NOMO-1 treated with DMSO at 0.1 percent for 48 hours (cell line): ENCODE measurements at regions not wholly inside any gene's neighbourhood (a gene's known extent, or its start where the extent isn't known, plus 50 kb on each side); places are given as distances from the start of the nearest gene placed in this dataset.
"Not testable (repeated sequence)": the region's sequence is repeated elsewhere in the genome, so short reads cannot be mapped to it uniquely, and the experiment has no call there.

ENCODE experiments used
- DNase-seq: peaks from one replicate; lab custom pipeline; 2025; ENCODE audit not compliant: unreplicated experiment; lab: John Stamatoyannopoulos, UW

DNA sequence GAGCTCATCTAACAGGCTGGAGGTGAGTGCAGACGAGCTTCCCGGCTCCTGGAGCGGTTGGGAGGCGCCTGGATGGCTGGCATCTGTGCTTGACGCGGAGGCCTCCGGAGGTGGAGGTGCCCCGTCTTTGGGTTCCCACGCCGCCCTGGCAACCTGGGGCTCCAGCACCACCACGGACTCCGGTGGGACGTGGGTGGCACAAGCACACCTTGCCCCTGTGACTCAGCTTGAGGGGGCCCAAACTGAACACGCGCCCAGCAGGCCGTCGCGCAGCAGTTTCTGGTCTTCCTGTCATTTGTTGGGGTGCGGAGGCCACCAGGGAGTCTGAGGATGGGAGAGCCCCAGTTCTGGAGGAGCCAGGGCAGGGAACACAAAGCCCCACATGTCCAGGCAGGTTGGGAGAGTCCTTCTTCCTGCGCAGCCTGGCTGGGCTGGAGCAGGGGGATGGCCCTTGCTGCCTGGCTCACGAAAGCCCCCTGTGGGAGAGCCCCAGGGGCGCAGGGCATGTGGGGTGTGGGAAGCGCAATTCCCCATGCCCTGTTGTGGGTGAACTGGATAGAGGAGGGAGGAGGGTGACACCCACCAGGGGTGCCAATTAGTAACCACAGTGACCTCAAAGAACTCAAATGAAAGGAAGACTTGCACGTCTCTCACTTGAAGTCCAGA, 1378.6 kb upstream of the DEFB115 start:
- no peak for DNase-seq

DNA sequence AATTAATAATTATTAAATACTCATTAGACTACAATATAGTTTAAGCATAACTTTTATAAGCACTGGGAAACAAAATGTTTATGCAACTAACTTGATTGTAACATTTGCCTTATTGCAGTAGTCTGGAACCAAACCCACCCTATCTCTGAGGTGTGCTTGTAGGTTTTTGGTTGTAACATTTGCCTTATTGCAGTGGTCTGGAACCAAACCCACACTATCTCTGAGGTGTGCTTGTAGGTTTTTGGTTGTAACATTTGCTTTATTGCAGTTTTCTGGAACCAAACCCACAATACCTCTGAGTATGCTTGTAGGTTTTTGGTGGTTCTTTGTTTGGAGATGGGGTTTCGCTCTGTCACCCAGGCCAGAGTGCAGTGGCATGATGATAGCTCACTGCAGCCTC, 1376.4 kb upstream of the DEFB115 start:
- not testable (repeated sequence) for DNase-seq

DNA sequence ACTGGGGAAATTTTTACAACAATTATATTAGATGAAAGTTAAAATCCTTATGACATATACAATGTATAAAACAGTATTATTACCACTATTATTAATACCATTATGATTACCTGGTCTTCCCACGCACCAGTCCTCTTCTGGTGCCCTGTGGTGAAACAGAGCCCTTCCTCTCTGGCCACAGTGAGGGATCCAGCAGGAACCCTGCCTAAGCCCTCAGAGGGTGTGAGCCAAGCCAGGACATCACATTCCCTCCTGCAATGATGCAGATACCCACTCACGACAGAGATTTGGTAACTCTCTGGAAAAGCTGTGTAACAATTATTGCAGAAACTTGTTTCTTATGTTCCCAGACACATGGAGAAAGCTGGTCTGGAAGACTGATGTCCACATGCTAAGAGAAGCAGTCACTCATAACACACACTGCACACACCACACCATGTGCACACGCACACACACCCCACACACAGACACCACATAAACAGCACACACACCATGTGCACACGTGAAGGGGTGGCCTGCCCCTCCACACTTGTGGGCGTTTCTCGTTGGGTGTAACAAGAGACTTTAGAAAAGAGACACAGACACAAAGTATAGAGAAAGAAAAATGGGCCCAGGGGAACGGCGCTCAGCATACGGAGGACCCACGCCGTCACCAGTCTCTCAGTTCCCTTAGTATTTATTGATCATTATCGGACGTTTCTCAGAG, 1373.8 kb upstream of the DEFB115 start:
- DNase-seq: not testable (repeated sequence)

DNA sequence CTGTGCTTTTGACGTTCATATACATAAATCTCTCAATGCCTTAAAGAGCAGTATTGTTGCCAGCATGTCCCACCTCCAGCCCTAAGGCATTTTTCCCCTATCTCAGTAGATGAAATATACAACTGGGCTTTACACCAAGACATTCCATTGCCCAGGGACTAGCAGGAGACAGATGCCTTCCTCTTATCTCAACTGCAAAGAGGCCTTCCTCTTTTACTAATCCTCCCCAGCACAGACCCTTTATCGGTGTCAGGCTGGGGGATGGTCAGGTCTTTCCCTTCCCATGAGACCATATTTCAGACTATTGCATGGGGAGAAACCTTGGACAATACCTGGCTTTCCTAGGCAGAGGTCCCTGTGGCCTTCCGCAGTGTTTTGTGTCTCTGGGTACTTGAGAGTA, 1373.1 kb upstream of the DEFB115 start:
- DNase-seq: not testable (repeated sequence)

DNA sequence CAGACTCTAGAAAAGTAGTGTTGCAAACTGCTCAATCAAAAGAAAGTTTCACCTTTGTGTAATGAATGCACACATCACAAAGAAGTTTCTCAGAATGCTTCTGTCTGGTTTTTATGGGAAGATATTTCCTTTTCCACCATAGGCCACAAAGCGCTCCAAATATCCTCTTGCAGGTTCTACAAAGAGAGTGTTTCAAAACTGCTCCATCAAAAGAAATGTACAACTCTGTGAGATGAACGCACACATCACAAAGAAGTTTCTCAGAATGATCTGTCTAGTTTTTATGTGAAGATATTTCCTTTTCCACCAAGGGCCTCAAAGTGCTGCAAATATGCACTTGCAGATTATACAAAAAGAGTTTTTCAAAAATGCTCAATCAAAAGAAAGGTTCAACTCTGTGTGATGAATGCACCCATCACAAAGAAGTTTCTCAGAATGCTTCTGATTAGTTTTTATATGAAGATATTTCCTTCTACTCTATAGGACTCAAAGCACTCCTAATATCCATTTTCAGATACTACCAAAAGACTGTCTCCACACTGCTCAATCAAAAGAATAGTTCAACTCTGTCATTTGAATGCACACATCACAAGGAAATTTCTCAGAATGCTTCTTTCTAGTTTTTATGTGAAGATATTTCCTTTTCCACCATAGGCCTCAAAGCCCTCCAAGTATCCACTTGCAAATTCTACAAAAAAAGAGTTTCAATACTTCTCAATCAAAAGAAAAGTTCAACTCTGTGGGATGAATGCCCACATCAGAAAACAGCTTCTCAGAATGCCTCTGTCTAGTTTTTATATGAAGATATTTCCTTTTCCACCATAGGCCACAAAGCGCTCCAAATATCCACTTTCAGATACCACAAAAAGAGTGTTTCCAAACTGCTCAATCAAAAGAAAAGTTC, 1371.9 kb upstream of the DEFB115 start:
- DNase-seq: not testable (repeated sequence)

DNA sequence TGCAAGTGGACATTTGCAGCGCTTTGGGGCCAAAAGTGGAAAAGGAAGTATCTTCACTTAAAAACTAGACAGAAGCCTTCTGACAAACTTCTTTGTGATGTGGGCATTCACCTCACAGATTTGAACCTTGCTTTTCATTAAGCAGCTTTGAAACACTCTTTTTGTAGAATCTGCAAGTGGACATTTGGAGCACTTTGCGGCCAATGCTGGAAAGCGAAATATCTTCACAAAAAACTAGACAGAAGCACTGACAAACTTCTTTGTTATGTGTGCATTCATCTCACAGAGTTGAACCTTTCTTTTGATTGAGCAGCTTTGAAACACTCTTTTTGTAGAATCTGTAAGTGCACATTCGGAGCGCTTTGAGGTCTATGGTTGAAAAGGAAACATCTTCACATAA, 1365.9 kb upstream of the DEFB115 start:
- DNase-seq: not testable (repeated sequence)
